Panc1 (cell line): ENCODE measurements at regions not wholly inside any gene's neighbourhood (a gene's known extent, or its start where the extent isn't known, plus 50 kb on each side); places are given as distances from the start of the nearest gene placed in this dataset.

ENCODE experiments used
- ATAC-seq: fragments of 200-7000 bp; cut with Tn5 transposase; 2 replicates; pipeline ENCODE4 v1.9.1; 2020; ENCODE audit warnings: mild to moderate bottlenecking, moderate library complexity
- BruUV-seq: library from RNA; stranded (reverse); fragments of 400-500 nt; replicated peaks from 2 replicates; lab custom pipeline; 2021; lab: Mats Ljungman, UMichigan
- CTCF ChIA-PET: fragments of 300-600 bp; sonication (Branson Sonifier 250); formaldehyde crosslinking; loops from one replicate; lab custom pipeline; 2022; ENCODE audit warnings: antibody characterized with exemption; lab: Charles Lee
- POLR2A ChIA-PET: fragments of 300-600 bp; sonication (Branson Sonifier 250); formaldehyde crosslinking; loops from one replicate; lab custom pipeline; 2022; ENCODE audit warnings: antibody characterized with exemption; lab: Charles Lee
- DNase-seq: peaks from one replicate; pipeline ENCODE4 v3.0.0-alpha.2; 2010; ENCODE audit warnings: low read depth, low spot score
- H3K27ac ChIP-seq: 2 replicates; pipeline ENCODE4 v1.5.1; 2011; ENCODE audit warnings: mild to moderate bottlenecking, low read length, inconsistent platforms
- H3K27me3 ChIP-seq: fragments of 200-500 bp; sonication (Bioruptor generic); 2 replicates; pipeline ENCODE4 v1.6.0; 2014; ENCODE audit warnings: low read length, inconsistent platforms; ENCODE audit not compliant: control insufficient read depth, insufficient read depth
- H3K36me3 ChIP-seq: fragments of 200-500 bp; sonication (Bioruptor generic); 2 replicates; pipeline ENCODE4 v1.5.1; 2014; ENCODE audit warnings: inconsistent platforms, mild to moderate bottlenecking, low read length, moderate library complexity; ENCODE audit not compliant: control insufficient read depth, insufficient read depth
- H3K4me1 ChIP-seq: 2 replicates; pipeline ENCODE4 v1.5.1; 2011; ENCODE audit warnings: inconsistent platforms, mild to moderate bottlenecking, low read length, moderate library complexity; ENCODE audit not compliant: control insufficient read depth, insufficient read depth
- H3K4me3 ChIP-seq, 2 experiments: 2 replicates each; pipeline ENCODE4 v1.5.1; 2011 to 2012; ENCODE audit warnings: low read depth in 2 of 2, low read length in 2 of 2, mild to moderate bottlenecking in 2 of 2, inconsistent platforms in 1 of 2, moderate library complexity in 1 of 2
- H3K9me3 ChIP-seq: fragments of 200-500 bp; sonication (Bioruptor generic); 2 replicates; pipeline ENCODE4 v1.5.1; 2014; ENCODE audit warnings: low read depth, mild to moderate bottlenecking, inconsistent platforms, low read length, moderate library complexity; ENCODE audit not compliant: control insufficient read depth, insufficient read depth
- CTCF ChIP-seq: fragments of 450-650 bp; IDR thresholded peaks from 2 replicates; pipeline ENCODE4 v1.5.1; 2017; ENCODE audit warnings: mild to moderate bottlenecking
- POLR2AphosphoS5 ChIP-seq: IDR thresholded peaks from 2 replicates; pipeline ENCODE4 v1.6.1; 2012; ENCODE audit warnings: mild to moderate bottlenecking, low read depth, low read length, moderate library complexity
- REST ChIP-seq, 2 experiments: IDR thresholded peaks; 2 replicates each; pipeline ENCODE4 v1.6.1; 2011 to 2012; ENCODE audit warnings: low read depth in 2 of 2, control low read depth in 1 of 2, low read length in 1 of 2, mild to moderate bottlenecking in 1 of 2, moderate library complexity in 1 of 2; ENCODE audit not compliant: insufficient read depth in 1 of 2
- SIN3A ChIP-seq: IDR thresholded peaks from 2 replicates; pipeline ENCODE4 v1.6.1; 2012; ENCODE audit warnings: low read depth, mild to moderate bottlenecking, low read length, moderate library complexity, borderline replicate concordance; ENCODE audit not compliant: insufficient read depth
- TCF7L2 ChIP-seq: IDR thresholded peaks from 2 replicates; pipeline ENCODE4 v1.6.1; 2011; ENCODE audit warnings: mild to moderate bottlenecking, low read depth, low read length, inconsistent platforms
- in situ Hi-C: cut with HindIII; loops from 2 replicates; pipeline ENCODE4 v1.10.0; 2016; ENCODE audit warnings: low sequenced_read_pairs, low pct_unique_long_range_greater_than_20kb
- intact Hi-C: fragments of 100-400 bp; cut with micrococcal nuclease; formaldehyde crosslinking; loops from one replicate; pipeline ENCODE4 v1.10.0; 2022; ENCODE audit not compliant: unreplicated experiment

- no peaks in the 10 kb centered on the region for H3K4me1 ChIP-seq
- DNase-seq = no peak
- no peak overlapping the region for H3K4me3 ChIP-seq
- no peaks in the 10 kb centered on the region for H3K27me3 ChIP-seq
- BruUV-seq = no TSS peak
- ATAC-seq = no peak
- H3K36me3 ChIP-seq = no peaks in the 10 kb centered on the region
- intact Hi-C loops (no loop called here), in situ Hi-C loops (no loop called here)
- CTCF ChIA-PET = no interaction called here
- H3K9me3 ChIP-seq = no peaks in the 10 kb centered on the region
- no peak overlapping the region for H3K27ac ChIP-seq
- POLR2A ChIA-PET = no interaction called here
- no peak for TF ChIP-seq SIN3A
- TF ChIP-seq TCF7L2 = no peak
- no peak for TF ChIP-seq REST (IDR thresholded peaks at IDR 0.05; ENCODE audit: insufficient read depth in 1 of 2, low read depth in 2 of 2, low read length in 1 of 2)
- TF ChIP-seq CTCF = no peak
- no peak for TF ChIP-seq POLR2AphosphoS5
Measured at GRCh38 chr19:32254509-32254890, 90.9 kb upstream of the ZNF507 start.

GRCh38 chr19:32255536-32256295 lies 89.7 kb upstream of the ZNF507 start:
- TF ChIP-seq CTCF (no peak), POLR2AphosphoS5 (no peak), REST (IDR thresholded peaks at IDR 0.05; ENCODE audit: insufficient read depth in 1 of 2, low read depth in 2 of 2, low read length in 1 of 2) (no peak), TCF7L2 (no peak)
- H3K4me3 ChIP-seq = no peak overlapping the region
- intact Hi-C loops = no loop called here
- no peak for DNase-seq
- no peaks in the 10 kb centered on the region for H3K27me3 ChIP-seq
- POLR2A ChIA-PET = no interaction called here
- CTCF ChIA-PET = interaction anchor here (0.7 kb wide), 1 partner anchor 1148 kb away, joined by 3 read pairs; no protein-coding TSS in a partner anchor
- no TSS peak for BruUV-seq
- ATAC-seq = no peak
- no peak overlapping the region for H3K27ac ChIP-seq
- no peaks in the 10 kb centered on the region for H3K4me1 ChIP-seq
- in situ Hi-C loops = no loop called here
- no peaks in the 10 kb centered on the region for H3K9me3 ChIP-seq
- no peaks in the 10 kb centered on the region for H3K36me3 ChIP-seq
